ENCODE measurements at regions not wholly inside any gene's neighbourhood (a gene's known extent, or its start where the extent isn't known, plus 50 kb on each side); places are given as distances from the start of the nearest gene placed in this dataset.

GRCh38 chr5:27276119-27276518 lies 237.7 kb upstream of the CDH9 start:
- no peak for TF ChIP-seq POLR2A (IDR thresholded peaks at IDR 0.05)
- TF ChIP-seq CTCF (IDR thresholded peaks at IDR 0.05): no peak
- H3K27ac ChIP-seq: no peak overlapping the region
- no peaks in the 10 kb centered on the region for H3K9me3 ChIP-seq
- intact Hi-C loops (cut with DNase I; ENCODE audit: low total_unique reads): no loop called here
- WGBS, 2 donors: 71 to 77% methylated on average over 4 of the region's 4 CpGs
- no peak overlapping the region for H3K4me3 ChIP-seq
- no peak for DNase-seq
- no peaks in the 10 kb centered on the region for H3K27me3 ChIP-seq
- no peaks in the 10 kb centered on the region for H3K36me3 ChIP-seq (ENCODE audit: low read depth, missing control alignments)
- no peaks in the 10 kb centered on the region for H3K4me1 ChIP-seq

GRCh38 chr5:27275345-27275744 lies 237.0 kb upstream of the CDH9 start:
- no peaks in the 10 kb centered on the region for H3K36me3 ChIP-seq (ENCODE audit: low read depth, missing control alignments)
- H3K9me3 ChIP-seq: no peaks in the 10 kb centered on the region
- TF ChIP-seq POLR2A (IDR thresholded peaks at IDR 0.05): no peak
- no peak for TF ChIP-seq CTCF (IDR thresholded peaks at IDR 0.05)
- H3K27ac ChIP-seq: no peak overlapping the region
- H3K4me3 ChIP-seq: no peak overlapping the region
- H3K4me1 ChIP-seq: no peaks in the 10 kb centered on the region
- H3K27me3 ChIP-seq: no peaks in the 10 kb centered on the region
- DNase-seq: no peak
- WGBS, 2 donors: 66 to 67% methylated on average over 3 of the region's 3 CpGs
- intact Hi-C loops (cut with DNase I; ENCODE audit: low total_unique reads): no loop called here

- no peak for DNase-seq
- intact Hi-C loops (cut with DNase I; ENCODE audit: low total_unique reads): no loop called here
- 65 to 82% methylated on average over 4 of the region's 4 CpGs for WGBS, 2 donors
- H3K27ac ChIP-seq: no peak overlapping the region
- no peaks in the 10 kb centered on the region for H3K4me1 ChIP-seq
- no peaks in the 10 kb centered on the region for H3K9me3 ChIP-seq
- no peaks in the 10 kb centered on the region for H3K27me3 ChIP-seq
- H3K36me3 ChIP-seq (ENCODE audit: low read depth, missing control alignments): no peaks in the 10 kb centered on the region
- TF ChIP-seq CTCF (IDR thresholded peaks at IDR 0.05): no peak
- no peak for TF ChIP-seq POLR2A (IDR thresholded peaks at IDR 0.05)
- H3K4me3 ChIP-seq: no peak overlapping the region
Measured at GRCh38 chr5:27269766-27270165, 231.4 kb upstream of the CDH9 start.

- intact Hi-C loops (cut with DNase I; ENCODE audit: low total_unique reads): no loop called here
- Histone ChIP-seq H3K9me3 (no peaks in the 10 kb centered on the region), H3K36me3 (ENCODE audit: low read depth, missing control alignments) (no peaks in the 10 kb centered on the region), H3K4me3 (no peak overlapping the region), H3K4me1 (no peaks in the 10 kb centered on the region), H3K27ac (no peak overlapping the region), H3K27me3 (no peaks in the 10 kb centered on the region)
- TF ChIP-seq CTCF (IDR thresholded peaks at IDR 0.05) (no peak), POLR2A (IDR thresholded peaks at IDR 0.05) (no peak)
- 40 to 81% methylated on average over 22 of the region's 27 CpGs for WGBS, 2 donors
- DNase-seq: no peak
Measured at GRCh38 chr5:27267209-27267824, 228.9 kb upstream of the CDH9 start.

- no peak overlapping the region for H3K27ac ChIP-seq
- no peaks in the 10 kb centered on the region for H3K9me3 ChIP-seq
- 34 to 35% methylated on average over 2 of the region's 2 CpGs for WGBS, 2 donors
- H3K4me1 ChIP-seq: no peaks in the 10 kb centered on the region
- DNase-seq: no peak
- intact Hi-C loops (cut with DNase I; ENCODE audit: low total_unique reads): no loop called here
- no peak overlapping the region for H3K4me3 ChIP-seq
- no peaks in the 10 kb centered on the region for H3K27me3 ChIP-seq
- no peaks in the 10 kb centered on the region for H3K36me3 ChIP-seq (ENCODE audit: low read depth, missing control alignments)
- TF ChIP-seq POLR2A (IDR thresholded peaks at IDR 0.05): no peak
- TF ChIP-seq CTCF (IDR thresholded peaks at IDR 0.05): no peak
Measured at GRCh38 chr5:27266184-27266583, 227.8 kb upstream of the CDH9 start.

Measured in testis (tissue), 2 donors.